Common myeloid progenitor, CD34-positive (primary cell): ENCODE measurements at regions not wholly inside any gene's neighbourhood (a gene's known extent, or its start where the extent isn't known, plus 50 kb on each side); places are given as distances from the start of the nearest gene placed in this dataset.
A peak's percentile ranks its signal among the peaks of the same experiment; 100 is the strongest.
"Not testable (repeated sequence)": the region's sequence is repeated elsewhere in the genome, so short reads cannot be mapped to it uniquely, and the experiment has no call there.

Source experiments
- CTCF ChIA-PET: fragments of 350-600 bp; sonication (Branson Sonifier 250); formaldehyde crosslinking; loops from one replicate; lab custom pipeline; 2021; ENCODE audit warnings: antibody characterized with exemption; lab: Charles Lee
- POLR2A ChIA-PET: fragments of 350-600 bp; sonication (Branson Sonifier 250); formaldehyde crosslinking; loops from one replicate; lab custom pipeline; 2021; ENCODE audit warnings: antibody characterized with exemption; lab: Charles Lee
- DNase-seq, 3 donors: peaks; one replicate each; pipeline versions ENCODE4 v3.0.0 to v3.0.0-alpha.2; 2013
- H3K27ac ChIP-seq, 2 experiments: 1 replicate in 1 of 2; 2 replicates in 1 of 2; pipeline ENCODE4 v1.7.0; 2013; ENCODE audit warnings: inconsistent platforms in 2 of 2, low read length in 2 of 2, mild to moderate bottlenecking in 2 of 2, low read depth in 1 of 2, moderate library complexity in 1 of 2; ENCODE audit not compliant: severe bottlenecking in 2 of 2, insufficient read depth in 1 of 2, poor library complexity in 1 of 2
- H3K27me3 ChIP-seq, 5 experiments: replicated peaks in 2 of 5; 1 replicate in 3 of 5; 2 replicates in 2 of 5; pipeline versions ENCODE4 v1.6.1 to v1.7.0; 2013; ENCODE audit warnings: low read length in 4 of 5, mild to moderate bottlenecking in 2 of 5, moderate library complexity in 2 of 5, inconsistent platforms in 1 of 5; ENCODE audit not compliant: insufficient read depth in 5 of 5, control insufficient read depth in 4 of 5
- H3K36me3 ChIP-seq, 4 experiments: 1 replicate in 2 of 4; 2 replicates in 2 of 4; pipeline versions ENCODE4 v1.6.1 to v1.7.0; 2013; ENCODE audit warnings: low read length in 3 of 4, control low read depth in 1 of 4, mild to moderate bottlenecking in 1 of 4; ENCODE audit not compliant: control insufficient read depth in 4 of 4, insufficient read depth in 4 of 4
- H3K4me1 ChIP-seq, 4 experiments: 1 replicate in 3 of 4; 2 replicates in 1 of 4; pipeline versions ENCODE4 v1.6.1 to v1.7.1; 2013; ENCODE audit warnings: low read length in 3 of 4, mild to moderate bottlenecking in 3 of 4, control low read depth in 1 of 4, inconsistent platforms in 1 of 4, moderate library complexity in 1 of 4; ENCODE audit not compliant: control insufficient read depth in 4 of 4, insufficient read depth in 4 of 4; ENCODE audit errors: control extremely low read depth in 1 of 4
- H3K4me3 ChIP-seq, 7 experiments: 1 replicate in 4 of 7; 2 replicates in 3 of 7; pipeline versions ENCODE4 v1.5.1 to v1.7.0; 2013; ENCODE audit warnings: mild to moderate bottlenecking in 7 of 7, low read length in 6 of 7, moderate library complexity in 6 of 7, inconsistent platforms in 2 of 7, low read depth in 2 of 7, control low read depth in 1 of 7; ENCODE audit not compliant: insufficient read depth in 4 of 7, control insufficient read depth in 1 of 7; ENCODE audit errors: extremely low read depth in 1 of 7
- H3K9me3 ChIP-seq, 5 experiments: 1 replicate in 4 of 5; 2 replicates in 1 of 5; pipeline versions ENCODE4 v1.6.1 to v1.7.1; 2013; ENCODE audit warnings: low read length in 4 of 5, mild to moderate bottlenecking in 2 of 5, inconsistent platforms in 1 of 5, low read depth in 1 of 5, moderate library complexity in 1 of 5; ENCODE audit not compliant: control insufficient read depth in 4 of 5, insufficient read depth in 2 of 5; ENCODE audit errors: control extremely low read depth in 1 of 5
- WGBS: methylation state at CpG from one replicate; pipeline ENCODE4 v1.1.5; 2013; ENCODE audit not compliant: insufficient coverage; 5-methylcytosine and 5-hydroxymethylcytosine counted together

DNA sequence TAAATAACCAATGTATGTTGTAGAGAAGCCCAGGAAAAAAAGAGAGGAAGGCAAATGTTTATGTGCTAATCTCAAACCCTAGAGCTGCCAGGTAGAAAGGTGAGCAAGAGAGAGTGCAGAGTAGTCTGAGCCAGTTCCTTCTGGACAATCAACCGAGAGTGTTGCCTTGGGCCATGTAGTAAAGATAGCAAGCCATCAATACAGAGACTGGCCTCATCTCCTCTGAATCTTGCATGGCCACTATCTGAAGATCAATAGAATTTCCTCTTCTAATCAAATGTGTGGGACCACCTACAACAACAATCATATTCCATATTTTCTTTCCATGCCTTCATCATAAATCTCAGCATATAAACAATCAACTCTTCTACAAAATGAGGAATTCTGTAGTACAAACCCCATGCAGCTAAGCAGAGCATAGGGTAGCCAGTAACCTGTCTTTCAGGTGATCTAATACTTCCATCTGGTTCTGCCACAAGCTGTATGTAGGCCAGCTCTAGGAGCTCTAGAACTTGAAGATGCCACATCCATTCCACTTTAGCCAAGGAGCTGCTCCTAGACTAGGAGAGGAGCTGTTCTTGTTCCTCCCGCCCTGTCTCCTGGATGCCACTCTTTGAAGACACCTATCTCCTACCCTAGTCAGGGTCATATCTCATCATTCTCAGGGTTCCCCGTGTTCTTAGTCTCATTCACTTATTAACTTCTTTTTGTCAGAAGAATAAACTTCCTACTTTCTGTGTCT, 75.8 kb upstream of the SLC38A4 start:
- Histone ChIP-seq H3K27me3 (no peaks in the 10 kb centered on the region), H3K4me1 (peaks cover 0 to 7% (median 5%) of the 10 kb centered on the region in 4 experiments), H3K27ac (no peak overlapping the region), H3K9me3 (peaks cover 0 to 2% (median 0%) of the 10 kb centered on the region in 5 experiments), H3K36me3 (no peaks in the 10 kb centered on the region), H3K4me3 (peak overlapping the region in 1 of 7 experiments; percentile 53)
- WGBS, result 65% methylated on average over 3 of the region's 3 CpGs
- ChIA-PET CTCF (no interaction called here), POLR2A (no interaction called here)
- DNase-seq, result no peak

DNA sequence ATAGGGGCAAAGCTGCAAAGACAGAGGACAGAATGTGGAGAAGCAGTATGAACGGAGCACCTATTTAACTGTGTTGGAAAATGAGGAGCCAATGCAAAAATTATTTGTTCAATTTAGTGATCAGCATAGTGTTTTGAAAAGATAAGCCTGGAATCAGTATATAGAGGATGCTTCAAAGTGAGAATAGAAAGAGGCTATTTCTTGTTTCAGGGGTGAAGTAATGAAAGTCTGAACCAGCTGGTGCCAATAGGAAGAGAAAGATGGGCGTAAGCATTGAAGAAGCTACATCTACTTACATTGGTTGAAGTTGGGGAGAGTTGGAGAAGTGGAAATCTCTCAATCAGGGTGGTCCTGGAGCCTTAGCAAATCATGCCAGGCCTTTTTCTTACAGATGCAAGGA, 77.3 kb upstream of the SLC38A4 start:
- Histone ChIP-seq H3K4me3 (no peak overlapping the region), H3K27me3 (no peaks in the 10 kb centered on the region), H3K9me3 (peaks cover 0 to 1% (median 0%) of the 10 kb centered on the region in 5 experiments), H3K4me1 (peaks cover 0 to 7% (median 5%) of the 10 kb centered on the region in 4 experiments), H3K36me3 (no peaks in the 10 kb centered on the region), H3K27ac (no peak overlapping the region)
- WGBS, result 83% methylated on average over 2 of the region's 2 CpGs
- no peak for DNase-seq
- CTCF ChIA-PET, result no interaction called here
- POLR2A ChIA-PET, result no interaction called here

DNA sequence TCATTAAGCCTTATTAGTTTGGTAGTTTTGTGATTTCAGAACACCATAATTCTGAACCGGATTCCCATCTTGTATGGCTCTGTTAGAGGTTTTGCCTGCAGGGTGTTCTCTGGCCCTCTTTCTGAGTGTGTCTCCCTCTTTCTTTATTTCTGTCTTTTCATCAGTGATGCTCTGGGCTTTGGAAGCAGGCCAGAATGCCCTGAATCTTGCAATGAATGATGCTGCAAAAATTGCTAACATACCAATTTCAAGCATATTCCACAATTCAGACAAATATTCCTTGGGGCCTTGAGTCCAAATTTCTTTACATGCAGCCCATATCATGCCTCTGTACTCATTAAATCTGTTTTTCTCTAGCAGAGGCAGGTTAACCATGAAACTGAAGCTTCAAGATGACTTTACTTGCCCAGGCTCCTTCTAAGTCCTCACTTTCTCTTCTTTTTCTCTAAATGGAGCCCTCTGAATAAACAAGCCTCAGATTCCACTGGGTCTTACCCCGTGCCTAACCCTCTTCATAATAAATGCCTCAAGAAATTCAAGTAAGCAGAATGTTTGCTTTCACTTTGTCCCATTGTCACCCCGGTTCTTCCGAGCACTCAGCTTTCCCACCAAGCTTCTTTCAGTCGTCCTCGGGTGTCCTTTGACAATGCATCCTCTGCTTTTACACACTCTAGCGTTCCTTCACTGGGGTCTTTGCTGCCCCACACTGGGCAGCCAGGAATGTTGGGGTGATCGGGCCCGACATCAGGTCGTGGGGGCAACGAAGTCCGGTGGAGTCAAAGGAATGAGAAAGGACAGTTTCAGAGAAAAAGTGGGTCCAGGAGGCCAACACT, 78.8 kb upstream of the SLC38A4 start:
- Histone ChIP-seq H3K9me3 (no peaks in the 10 kb centered on the region), H3K36me3 (no peaks in the 10 kb centered on the region), H3K27ac (no peak overlapping the region), H3K4me1 (peaks cover 0 to 7% (median 5%) of the 10 kb centered on the region in 4 experiments), H3K27me3 (no peaks in the 10 kb centered on the region), H3K4me3 (no peak overlapping the region)
- DNase-seq, result no peak
- ChIA-PET CTCF (no interaction called here), POLR2A (no interaction called here)
- WGBS, result 88% methylated on average over 10 of the region's 12 CpGs

DNA sequence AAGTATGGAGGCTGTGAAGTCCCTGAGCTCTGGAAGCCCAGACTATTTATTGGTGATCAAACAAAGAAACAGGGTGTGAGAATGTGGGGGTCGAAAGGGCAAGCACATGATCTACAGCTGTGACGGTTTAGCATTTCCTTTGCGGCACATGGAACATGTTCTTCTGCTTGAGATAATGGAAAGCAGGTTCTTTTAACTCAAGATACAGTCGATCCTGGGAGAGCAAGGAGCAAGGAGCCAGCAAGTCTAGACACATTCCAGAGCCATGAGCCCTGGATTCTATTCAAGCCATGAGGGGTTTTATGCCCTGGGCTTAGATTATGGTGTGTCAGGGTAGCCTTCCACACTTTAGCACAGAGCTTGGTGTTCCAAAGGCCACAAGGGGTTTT, 79.4 kb upstream of the SLC38A4 start:
- H3K4me3 ChIP-seq, CTCF ChIA-PET, DNase-seq, H3K9me3 ChIP-seq, H3K4me1 ChIP-seq, H3K27me3 ChIP-seq, POLR2A ChIA-PET, H3K36me3 ChIP-seq, H3K27ac ChIP-seq: not testable (repeated sequence)
- 90% methylated on average over 4 of the region's 4 CpGs for WGBS

DNA sequence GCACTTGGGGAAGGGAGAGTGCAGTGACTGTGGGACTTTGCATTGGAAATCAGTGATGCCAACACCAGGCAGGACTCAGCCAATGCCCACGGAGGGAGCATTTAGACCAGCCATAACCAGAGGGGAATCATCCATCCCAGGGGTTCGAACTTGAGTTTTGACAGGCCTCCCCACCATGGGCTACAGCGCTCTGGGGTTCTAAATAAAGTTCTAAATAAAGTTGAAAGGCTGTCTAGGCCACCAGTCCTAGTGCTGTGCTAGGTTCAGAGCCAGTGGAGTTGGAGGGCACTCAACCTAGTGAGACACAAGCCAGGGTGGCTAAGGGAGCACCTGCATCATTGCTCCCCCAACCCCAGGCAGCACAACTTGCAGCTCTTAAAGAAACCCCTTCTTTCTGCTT, 82.0 kb upstream of the SLC38A4 start:
- ChIA-PET CTCF (no interaction called here), POLR2A (no interaction called here)
- no peak for DNase-seq
- Histone ChIP-seq H3K27ac (no peak overlapping the region), H3K4me1 (no peaks in the 10 kb centered on the region), H3K4me3 (no peak overlapping the region), H3K27me3 (no peaks in the 10 kb centered on the region), H3K9me3 (peaks cover 0 to 9% (median 0%) of the 10 kb centered on the region in 5 experiments), H3K36me3 (no peaks in the 10 kb centered on the region)
- 98% methylated on average over 3 of the region's 3 CpGs for WGBS

DNA sequence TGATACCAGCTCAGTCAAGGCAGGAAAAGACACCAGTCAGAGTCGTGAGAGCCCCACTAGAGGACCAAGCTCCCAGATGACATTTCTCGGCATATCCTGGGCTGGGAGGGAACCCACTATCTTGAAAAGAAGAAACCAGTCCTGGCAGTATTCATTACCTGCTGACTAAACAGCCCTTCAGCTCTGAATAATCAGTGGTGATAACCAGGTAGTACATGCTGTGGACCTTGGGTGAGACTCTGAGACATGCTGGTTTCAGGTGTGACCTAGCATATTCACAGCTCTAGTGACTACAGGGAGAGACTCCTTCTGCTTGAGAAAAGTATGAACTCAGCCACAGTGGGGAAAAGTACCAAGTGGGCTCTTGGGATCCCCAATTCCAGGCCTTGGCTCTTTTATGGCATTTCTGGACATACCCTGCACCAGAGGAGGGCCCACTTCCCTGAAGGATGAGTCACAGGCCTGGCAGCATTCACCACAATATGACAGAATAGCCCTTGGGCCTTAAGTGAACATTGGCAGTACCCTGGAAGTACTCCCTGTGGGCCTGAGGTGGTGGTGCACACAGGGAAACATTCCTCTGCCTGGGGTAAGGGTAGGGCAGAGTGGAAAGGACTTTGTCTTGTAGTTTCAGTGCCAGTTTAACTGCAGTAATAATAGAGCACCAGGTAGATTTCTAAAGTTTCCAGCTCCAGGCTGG, 82.6 kb upstream of the SLC38A4 start:
- peaks cover 0 to 9% (median 0%) of the 10 kb centered on the region in 5 experiments for H3K9me3 ChIP-seq
- DNase-seq, result no peak
- H3K4me1 ChIP-seq, result no peaks in the 10 kb centered on the region
- H3K36me3 ChIP-seq, result no peaks in the 10 kb centered on the region
- ChIA-PET POLR2A (no interaction called here), CTCF (no interaction called here)
- WGBS, result 100% methylated on average over 1 of the region's 2 CpGs
- no peak overlapping the region for H3K4me3 ChIP-seq
- no peak overlapping the region for H3K27ac ChIP-seq
- H3K27me3 ChIP-seq, result no peaks in the 10 kb centered on the region
